ENCODE measurements at regions not wholly inside any gene's neighbourhood (a gene's known extent, or its start where the extent isn't known, plus 50 kb on each side); places are given as distances from the start of the nearest gene placed in this dataset.
A peak's percentile ranks its signal among the peaks of the same experiment; 100 is the strongest.

DNA sequence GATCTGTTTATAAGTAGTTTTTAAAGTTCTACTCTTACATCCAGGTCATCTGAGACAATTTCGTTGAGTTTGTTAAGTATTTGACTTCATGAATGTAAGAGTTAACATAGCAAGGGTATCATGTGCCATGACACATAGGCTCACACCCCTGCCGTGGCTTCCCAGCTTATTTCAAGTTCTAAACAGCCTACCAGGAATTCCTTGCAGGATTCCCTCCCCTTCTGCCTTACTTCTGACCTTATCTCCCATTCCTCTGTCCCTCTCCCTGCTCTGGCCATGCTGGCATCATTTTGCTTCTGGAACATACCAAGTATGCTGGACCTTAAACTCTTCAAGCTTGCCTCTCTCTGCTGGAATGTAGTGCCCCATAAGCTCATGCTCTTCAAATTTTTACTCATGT, 369.9 kb upstream of the PCDH7 start:
- no peak for DNase-seq

DNA sequence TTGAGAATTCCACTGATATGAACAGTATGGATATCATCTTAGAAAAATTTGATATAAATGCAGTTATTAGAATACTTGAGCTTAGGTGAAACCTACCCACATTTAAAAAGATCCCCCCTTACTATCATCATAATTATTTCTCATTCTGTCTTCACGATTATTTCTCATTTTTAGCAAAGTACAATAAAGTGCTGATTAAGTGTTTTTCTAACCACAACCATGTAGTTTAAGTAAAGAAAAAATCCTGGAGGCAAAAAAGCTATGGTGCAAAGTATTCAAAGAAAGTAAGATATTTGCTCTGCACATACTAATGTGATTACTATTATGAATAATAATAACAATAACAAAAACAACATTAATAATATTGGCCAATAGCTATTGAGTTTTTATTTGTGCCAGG, 365.6 kb upstream of the PCDH7 start:
- no peak for DNase-seq

DNA sequence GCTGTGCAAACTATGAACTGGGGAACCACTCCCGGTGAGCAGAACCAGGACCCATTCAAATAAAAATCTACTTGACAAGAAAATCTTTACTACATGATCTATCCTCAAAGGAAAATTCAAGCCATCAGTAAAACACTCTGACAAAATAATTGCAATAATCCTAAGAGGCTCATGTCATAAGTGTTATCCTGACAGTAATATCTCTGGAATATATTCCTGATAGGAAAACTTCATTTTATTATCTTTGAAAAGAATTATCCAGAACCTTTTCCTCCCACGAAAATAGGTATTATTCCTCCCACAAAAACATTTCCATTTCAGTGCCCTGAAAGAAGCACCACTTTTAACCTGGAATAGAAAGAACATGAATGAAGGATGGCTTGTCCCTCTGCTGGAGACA, 357.7 kb upstream of the PCDH7 start:
- no peak for DNase-seq

DNA sequence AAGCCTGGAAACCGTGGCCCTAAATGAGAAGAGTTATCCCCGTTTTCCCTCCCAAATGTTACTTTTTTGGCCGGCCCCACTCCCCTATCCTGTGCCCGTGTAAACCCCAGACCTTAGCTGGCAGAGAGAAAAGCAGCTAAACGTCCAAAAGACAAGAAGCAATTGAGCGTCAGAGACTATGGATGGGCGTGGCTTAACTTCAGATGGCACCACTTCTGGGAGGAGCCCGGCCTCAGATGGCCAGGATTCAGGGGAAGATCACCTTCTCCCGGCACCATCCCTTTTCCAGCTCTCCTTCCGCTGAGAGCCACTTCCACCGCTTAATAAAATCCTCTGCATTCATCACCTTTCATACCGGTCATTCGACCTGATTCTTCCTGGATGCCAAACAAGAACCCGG, 350.1 kb upstream of the PCDH7 start:
- DNase-seq = no peak

DNA sequence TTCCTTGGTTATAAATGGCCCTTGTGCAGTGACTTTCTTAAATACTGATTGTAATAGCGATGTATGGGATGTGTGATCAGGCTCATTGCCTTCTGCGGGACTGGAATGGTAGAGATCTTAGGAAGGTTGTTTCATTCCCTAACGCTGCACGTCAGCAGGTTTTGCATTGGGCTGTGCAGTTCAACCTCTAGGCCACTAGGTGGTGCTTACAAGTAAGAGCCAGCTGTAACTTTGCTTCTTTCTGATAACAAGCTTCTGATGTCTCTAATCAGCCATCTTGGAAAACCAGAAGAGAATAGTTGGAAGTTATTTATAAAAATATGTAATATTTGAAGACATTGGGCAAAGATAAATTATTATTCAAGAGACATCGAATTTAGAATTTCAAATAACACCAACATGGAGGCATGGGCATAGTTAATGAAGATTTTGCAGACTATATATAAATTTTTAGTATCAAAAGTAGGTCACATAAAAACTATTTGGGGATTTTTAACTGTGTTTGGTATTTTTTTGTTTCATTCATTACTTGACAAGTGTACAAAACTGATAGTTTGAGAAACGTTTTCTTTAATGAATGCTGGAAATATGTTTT, 339.7 kb upstream of the PCDH7 start:
- DNase-seq = peak; percentile 44

DNA sequence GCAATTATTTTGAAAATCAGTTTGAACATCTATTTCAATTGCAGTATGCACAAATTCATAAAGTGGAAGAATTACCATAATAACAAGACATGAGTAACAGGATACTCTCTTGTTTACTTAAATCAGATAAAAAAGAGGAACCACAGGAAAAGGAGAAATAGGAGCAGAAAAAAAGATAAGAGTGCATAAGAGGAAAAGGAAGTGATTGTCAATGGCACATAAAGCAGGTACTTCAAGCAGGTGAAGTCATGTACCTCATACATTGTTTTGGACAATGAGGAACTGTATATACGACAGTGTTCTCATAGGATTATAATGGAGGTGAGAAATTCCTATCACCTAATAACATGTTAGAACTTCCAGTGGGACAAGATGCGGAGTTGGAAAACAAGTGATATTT, 334.5 kb upstream of the PCDH7 start:
- no peak for DNase-seq

DNA sequence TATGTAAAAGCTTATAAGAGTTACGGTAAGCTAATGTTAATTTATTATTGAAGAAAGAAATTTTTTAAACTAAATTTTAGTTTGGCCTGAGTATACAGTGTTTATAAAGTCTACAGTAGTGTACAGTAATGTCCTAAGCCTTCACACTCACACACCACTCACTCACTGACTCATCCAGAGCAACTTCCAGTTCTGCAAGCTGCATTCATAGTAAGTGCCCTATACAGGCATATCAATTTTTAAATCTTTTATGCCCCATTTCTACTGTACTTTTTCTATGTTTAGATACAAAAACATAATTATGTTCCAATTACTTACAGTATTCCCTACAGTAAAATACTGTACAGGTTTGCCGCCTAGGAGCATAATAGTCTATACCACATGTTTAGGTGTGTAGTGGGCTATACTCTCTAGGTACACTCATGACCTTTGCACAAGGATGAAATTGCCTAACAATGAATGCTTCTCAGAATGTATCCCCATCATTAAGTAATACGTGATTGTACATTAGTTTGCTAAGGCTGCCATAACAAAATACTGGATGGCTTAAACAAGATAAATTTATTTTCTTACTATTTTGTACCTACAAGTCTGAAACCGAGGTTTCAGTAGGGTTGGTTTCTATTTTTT, 333.8 kb upstream of the PCDH7 start:
- no peak for DNase-seq

DNA sequence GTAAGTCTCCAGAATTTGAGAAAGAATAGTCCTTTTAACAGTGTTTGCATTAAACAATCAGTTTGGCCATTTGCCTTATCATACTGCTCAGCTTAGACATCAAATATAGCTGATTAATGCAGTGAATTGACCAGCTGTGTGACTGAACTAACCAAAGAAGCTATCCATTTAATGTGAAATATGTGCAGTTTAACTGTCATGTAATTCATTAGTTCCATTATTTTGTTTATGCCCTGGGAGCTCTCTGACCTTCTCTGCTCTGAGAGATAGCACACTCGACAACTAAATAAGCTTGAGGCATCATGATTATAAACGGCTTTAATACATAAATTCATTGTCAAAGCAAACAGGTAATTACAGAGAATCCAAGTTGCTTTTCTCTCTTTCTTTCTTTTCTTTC, 324.3 kb upstream of the PCDH7 start:
- DNase-seq = no peak

DNA sequence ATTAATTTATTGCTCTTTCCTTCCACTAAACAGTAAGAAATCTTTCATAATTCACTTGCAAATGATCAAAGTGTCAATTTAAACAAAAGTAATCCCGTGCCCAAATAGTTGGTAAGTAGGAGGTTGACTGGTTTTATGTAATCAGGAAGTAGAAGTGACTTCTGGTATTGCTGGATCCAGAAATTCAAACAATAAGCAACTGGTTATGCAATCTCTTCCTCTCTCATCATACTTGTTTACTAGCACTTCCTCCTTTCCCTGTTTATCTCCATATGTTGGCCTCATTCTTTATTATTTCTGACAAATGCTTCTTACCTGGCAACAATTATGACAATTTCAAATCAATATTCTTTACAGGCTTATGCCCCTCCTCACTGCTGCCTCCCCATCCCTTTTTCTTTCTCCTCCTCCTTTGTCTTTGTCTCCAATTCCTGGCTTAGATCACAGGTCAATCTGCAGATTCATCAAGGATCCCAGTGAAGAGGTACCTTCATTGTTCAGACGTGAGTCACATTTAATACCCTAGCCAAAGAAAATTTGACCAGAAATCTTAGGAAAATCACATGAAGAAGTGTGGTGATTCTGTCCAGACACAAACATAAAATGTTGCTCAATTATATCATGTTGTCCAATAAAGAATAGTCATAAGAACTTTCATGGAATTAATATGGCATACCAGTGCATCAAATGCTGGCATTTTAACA, 323.2 kb upstream of the PCDH7 start:
- no peak for DNase-seq

DNA sequence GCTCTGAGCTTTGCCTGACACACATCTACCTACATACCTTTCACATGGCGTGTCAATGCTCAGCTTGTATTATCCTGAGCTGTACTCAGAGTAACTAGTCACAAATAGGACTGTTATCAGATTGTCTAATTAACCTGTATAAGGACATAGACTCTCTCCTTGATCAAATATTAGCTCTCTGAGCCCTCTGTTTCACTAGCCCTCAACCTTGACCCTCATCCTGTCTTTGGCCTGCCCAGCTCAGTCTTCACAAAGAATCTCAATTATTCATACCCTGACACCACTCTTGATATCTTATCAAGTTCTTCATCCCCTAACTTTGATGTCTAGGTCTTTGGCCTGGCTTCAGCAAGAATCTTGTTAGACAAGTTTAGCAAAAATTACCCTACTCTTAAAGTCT, 320.7 kb upstream of the PCDH7 start:
- DNase-seq = no peak

DNA sequence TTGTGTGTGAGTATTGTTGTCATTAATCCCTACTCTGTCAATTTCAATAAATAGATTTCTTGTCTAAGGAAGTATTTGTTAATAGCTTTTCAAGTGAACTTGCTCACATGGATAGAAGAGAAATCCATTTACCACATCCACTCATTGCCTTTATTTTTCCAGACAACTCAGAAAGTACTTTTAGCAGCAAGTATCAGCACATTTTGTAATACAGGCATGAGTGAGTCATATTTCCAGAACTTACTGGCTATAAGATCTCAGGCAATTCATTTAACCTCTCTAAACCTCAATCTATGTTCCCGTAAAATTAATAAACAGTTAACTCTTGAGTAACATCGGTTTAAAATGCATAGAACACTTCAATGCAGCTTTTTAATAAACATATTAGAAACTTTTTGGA, 317.9 kb upstream of the PCDH7 start:
- DNase-seq = no peak

DNA sequence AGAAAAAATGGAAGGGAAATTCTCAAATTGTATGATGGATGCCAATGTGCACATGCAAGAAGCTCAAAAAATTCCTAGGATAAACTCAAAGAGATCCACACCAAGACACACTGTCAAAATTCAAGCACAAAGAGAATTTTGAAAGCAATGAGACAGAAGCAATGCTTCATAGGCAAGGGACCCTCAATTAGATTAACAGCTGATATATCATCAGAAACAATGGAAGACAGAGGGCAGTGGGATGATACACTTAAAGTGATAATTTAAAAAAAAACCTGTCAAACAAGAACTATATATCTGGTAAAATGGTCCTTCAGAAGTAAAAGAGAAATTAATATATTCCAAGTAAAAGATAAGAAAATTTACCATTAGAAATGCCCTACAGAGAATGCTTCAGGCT, 306.3 kb upstream of the PCDH7 start:
- no peak for DNase-seq

DNA sequence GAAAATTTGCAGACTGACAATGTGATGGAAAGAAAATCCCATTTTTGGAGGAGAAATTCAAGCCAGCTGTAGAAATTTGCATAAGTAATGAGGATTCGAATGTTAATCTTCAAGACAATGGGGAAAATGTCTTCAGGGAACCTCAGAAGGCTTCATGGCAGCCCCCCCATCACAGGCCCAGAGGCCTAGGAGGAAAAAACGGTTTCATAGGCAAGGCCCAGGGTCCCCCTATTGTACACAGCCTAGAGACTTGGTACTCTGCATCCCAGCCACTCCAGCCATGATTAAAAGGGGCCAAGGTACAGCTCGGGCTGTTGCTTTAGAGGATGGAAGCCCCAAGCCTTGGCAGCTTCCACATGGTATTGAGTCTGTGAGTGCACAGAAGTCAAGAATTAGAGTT, 303.6 kb upstream of the PCDH7 start:
- DNase-seq = no peak

DNA sequence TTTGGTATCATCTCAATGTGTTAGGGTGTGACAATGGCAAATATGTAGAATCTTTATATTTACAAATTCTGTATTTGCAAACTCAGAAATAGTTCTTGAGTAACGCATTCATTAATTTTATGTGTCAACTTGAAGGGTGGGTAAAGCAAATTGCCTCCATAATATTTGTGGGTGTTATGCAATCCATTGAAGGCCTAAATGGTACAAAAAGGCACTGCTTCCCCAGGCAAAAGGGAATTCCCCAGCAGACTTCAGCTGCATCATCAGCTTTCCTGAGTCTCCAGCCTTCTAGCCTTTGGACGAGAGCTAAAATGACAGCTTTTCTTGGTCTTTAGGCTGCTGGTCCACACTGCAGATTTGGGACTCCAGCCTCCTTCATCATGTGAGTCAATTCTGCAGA, 292.2 kb upstream of the PCDH7 start:
- no peak for DNase-seq

DNA sequence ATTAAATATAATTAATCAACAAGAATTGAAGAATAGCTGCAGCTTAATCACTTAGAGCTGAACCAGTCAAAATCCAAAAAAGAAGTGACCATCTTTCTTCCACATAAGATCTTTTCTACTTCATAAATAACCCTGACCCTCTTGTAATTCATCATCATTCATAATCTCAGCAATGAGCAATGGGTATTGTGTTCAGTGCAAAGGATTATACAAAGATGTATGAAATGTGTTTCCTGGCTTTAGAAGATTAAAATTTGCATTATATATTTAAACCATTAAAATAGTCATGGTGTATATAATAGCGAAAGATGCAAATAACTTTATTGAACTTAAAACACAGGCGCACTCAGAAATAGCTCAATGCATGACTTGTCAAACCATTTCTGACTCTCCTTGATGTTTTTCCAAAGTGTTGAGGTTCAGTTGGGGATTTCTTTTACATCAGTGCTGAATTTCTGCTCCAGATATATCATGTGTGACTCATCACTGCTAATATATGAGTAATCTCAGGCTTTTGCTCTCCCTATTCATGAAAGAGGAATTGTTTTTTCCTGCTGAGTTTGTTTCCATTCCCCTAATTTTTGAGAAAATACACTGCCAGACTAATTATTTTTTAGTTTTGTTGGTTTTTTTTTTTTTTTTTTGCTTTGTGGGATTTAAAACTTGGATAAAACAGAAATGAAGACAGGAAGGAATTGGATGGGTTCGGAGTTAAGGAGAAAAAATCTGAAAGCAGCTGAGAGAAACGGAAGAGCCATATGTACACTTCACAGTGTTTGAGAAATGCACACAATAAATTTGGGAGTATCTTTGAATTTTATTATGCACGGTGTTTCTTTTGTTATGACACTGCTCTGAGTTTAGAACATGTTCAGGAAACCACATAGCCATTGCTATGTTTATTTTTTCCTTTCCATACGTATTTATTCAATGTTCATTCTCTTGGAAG, 290.1 kb upstream of the PCDH7 start:
- DNase-seq = no peak

DNA sequence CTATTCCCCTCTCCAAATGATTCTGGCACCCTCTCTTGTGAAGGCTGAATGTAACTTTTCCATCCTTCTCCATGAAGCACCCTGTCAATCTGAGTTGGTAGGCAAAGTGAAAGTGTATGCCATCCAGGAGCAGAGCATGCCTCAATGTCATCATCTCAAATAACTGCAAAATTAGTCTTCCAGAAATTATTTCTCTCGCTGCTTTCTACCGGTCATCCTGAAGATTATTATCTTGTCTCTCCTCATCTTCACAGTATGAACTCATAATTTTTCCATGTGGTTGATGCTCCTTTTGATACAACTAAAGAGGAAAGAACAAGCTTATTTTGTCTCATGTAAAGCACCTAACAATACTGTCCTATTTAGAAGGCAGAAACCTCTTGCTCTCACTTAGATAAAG, 285.5 kb upstream of the PCDH7 start:
- DNase-seq = no peak

DNA sequence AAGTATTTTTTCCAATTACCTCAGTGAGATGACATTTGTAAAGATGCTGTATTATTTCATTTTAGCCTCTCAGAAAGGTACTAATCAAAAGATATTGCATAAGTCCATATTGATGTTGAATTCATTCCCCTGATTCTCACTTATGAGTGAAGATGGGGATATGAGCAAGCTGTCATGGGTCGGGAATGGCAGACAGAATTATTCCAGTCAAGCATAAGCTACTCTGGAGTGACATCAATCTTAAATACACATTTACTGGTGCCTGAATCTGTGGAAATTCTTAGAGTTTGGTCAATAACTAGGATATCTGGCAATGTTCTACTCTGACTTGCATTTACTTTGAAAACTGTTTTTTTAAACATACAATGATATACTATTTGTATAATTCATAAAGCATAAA, 283.8 kb upstream of the PCDH7 start:
- DNase-seq = no peak

DNA sequence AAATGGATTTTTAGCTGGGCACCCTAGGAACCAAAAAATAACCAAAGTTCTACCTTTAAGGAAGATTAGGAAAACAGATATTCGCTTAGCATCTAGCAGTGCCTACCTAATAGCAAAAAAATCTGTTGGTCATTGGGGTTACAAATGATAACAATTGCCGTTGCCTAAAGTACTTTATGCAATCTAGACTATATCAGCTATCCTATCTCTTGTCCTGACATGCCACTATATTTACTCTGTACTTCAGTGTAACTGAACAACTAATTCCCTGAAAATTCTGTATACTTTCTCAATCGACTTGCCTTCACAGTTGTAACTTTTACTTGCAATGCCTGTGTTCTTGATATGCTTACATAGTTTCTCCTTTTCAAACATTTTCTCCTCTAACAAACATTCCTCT, 282.9 kb upstream of the PCDH7 start:
- DNase-seq = no peak

DNA sequence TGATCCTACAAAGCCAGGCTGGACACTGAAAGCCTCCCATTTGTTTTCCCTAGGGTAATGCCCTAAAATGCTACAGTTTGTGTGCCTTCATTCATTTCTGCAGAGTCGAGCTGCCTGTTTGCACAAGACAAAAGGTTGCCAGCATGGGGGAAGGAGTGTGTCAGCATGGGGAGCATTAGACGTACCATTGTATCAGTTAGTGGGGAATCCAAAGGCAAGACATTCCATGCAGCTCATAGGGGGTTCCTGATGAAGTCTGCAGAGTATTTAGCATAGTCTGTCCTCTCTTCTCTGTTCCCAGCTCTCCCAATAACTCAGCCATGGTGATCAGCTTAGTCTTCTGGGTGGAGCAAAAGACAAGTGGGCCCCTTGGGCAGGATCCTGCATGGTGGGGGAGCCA, 276.9 kb upstream of the PCDH7 start:
- DNase-seq = no peak

DNA sequence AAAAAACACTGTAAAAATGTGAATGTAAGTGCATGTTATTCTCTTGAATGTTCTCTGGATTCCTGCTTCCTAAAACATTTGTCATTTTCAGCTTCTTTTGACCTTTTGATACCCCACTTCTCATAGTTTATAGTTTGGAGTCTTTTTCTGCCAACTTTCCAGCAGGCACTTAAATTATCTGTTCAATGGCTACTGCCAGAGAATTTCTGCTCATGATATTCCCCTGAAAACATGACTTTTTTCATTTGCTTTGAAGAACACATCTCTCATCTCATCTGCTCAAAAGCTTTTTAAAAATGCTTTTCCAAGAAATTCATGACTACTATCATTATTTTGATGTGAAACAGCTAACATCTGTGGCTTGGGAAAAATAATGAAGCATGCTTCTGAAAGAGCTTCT, 269.7 kb upstream of the PCDH7 start:
- no peak for DNase-seq

DNA sequence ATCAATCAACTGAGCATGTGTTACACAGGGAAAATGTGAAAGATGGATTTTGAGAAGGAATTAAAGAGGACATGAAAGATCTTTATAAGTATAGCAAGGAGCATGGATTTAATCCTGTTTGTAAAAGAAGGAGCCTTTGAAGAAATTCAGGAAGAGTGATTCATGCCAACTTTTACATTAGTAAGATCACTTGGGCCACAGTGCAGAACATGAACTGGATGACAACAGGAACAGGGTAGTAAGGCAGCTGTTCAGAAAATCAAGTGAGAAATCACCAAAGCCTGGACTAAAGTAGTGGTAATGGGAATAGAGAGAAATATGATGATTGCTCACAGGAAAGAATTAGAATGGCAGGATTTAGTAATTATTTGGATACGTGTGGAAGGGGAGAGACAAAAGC, 265.7 kb upstream of the PCDH7 start:
- no peak for DNase-seq

DNA sequence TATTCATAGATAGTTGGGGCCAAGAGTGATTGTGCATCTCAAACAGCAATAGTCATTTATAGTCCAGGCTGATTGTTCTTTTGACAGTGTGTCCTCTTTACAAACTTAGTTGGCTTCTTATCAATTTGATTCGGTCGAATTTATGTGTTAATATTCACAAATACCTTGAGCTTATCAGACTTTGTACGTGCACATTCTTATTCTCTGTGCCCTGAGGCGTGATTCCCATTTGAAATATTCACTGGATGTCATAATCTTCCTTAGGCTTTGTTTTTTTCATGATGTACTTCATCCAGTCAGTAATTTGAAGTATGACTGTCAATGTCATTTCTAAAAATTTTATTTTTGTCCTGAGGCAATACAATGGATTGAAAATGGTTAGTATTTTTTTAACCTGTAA, 263.5 kb upstream of the PCDH7 start:
- no peak for DNase-seq

DNA sequence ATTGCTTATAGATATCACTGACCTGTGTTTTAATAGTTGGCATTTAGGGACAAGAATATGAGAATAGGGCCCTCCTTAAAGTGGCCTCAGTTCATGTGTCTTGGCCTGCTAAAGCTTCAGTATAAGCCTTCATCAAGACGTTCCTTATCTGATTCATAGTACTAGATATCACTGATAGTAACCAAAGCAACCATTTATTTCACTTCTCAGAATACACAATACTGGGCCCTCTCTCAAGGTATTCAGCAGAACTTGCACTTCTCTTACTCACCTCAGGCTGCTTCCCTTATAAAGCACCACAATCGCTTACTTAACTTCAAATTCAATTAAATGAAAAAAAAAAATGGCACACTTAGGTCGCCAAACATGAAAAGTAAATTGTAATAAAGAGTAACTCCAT, 259.4 kb upstream of the PCDH7 start:
- no peak for DNase-seq

DNA sequence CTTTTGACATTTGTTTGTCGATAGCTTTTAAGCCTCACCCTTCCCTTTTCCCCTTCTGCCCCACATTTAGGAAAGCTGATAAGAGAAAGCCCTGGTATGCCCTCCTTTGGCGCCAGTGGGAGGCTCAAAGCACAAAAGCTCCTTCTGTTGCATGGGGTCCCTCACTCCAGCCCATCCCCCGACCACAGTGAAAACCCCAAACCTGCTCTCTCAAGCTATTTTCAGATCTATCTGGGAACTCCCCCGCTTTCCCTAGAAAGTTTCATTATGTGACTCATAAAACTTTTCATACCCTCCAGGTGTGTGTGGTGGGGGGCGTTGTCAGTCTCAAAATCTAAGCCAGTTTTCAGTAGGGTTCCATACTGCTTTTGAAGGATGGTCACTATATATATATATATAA, 259.0 kb upstream of the PCDH7 start:
- DNase-seq = no peak

Measured in dermis blood vessel endothelial cell (primary cell).